ENCODE measurements at regions not wholly inside any gene's neighbourhood (a gene's known extent, or its start where the extent isn't known, plus 50 kb on each side); places are given as distances from the start of the nearest gene placed in this dataset.

DNA sequence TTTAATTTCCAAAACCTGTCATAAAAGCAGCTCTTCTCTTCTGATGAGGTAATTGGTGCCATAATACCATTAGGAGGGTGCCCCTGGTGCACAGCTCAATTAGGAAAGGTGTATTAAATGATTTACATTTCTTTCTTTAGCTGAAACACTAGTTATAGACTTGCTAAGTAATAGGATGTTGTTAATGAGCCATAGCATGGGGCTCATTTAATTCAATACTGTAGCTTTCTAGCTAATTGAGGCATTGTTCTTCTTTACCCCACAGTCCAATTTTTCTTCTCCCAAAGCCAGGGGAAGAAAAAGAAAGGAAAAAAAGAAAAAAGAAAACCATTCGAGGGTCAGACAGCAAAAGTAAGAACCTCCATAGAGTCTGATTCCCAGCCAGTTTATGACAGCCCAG lies 164.0 kb upstream of the HES1 start:
- H3K4me1 ChIP-seq (ENCODE audit: control insufficient read depth in 4 of 4, insufficient read depth in 4 of 4, low read length in 3 of 4), result peaks cover 0 to 11% (median 4%) of the 10 kb centered on the region in 4 donors
- no peaks in the 10 kb centered on the region for H3K36me3 ChIP-seq (ENCODE audit: control insufficient read depth in 4 of 4, insufficient read depth in 3 of 4, low read depth in 1 of 4, low read length in 3 of 4)
- H3K9ac ChIP-seq (ENCODE audit: low read depth in 1 of 2, low read length in 2 of 2), result no peak overlapping the region
- no peaks in the 10 kb centered on the region for H3K9me3 ChIP-seq (ENCODE audit: control insufficient read depth in 4 of 4, low read length in 3 of 4)
- H3K27ac ChIP-seq (ENCODE audit: low read depth in 1 of 2, low read length in 2 of 2), result no peak overlapping the region
- WGBS, result 90% methylated on average over 1 of the region's 1 CpG
- no peaks in the 10 kb centered on the region for H3K27me3 ChIP-seq (ENCODE audit: control insufficient read depth in 4 of 4, insufficient read depth in 4 of 4, low read length in 3 of 4)
- TF ChIP-seq YY1 (IDR thresholded peaks at IDR 0.05) (no peak), SP1 (IDR thresholded peaks at IDR 0.05) (no peak), NR2F2 (IDR thresholded peaks at IDR 0.05) (no peak), GABPA (IDR thresholded peaks at IDR 0.05 in 1 of 2, conservative IDR thresholded peaks at IDR 0.05 in 1 of 2) (no peak), JUND (IDR thresholded peaks at IDR 0.05) (no peak), EGR1 (IDR thresholded peaks at IDR 0.05; ENCODE audit: low read depth in 2 of 2) (no peak), HNF4A (conservative IDR thresholded peaks at IDR 0.05) (no peak), TAF1 (conservative IDR thresholded peaks at IDR 0.05) (no peak), RAD21 (IDR thresholded peaks at IDR 0.05) (no peak)
- TF ChIP-seq, protein P1, sequence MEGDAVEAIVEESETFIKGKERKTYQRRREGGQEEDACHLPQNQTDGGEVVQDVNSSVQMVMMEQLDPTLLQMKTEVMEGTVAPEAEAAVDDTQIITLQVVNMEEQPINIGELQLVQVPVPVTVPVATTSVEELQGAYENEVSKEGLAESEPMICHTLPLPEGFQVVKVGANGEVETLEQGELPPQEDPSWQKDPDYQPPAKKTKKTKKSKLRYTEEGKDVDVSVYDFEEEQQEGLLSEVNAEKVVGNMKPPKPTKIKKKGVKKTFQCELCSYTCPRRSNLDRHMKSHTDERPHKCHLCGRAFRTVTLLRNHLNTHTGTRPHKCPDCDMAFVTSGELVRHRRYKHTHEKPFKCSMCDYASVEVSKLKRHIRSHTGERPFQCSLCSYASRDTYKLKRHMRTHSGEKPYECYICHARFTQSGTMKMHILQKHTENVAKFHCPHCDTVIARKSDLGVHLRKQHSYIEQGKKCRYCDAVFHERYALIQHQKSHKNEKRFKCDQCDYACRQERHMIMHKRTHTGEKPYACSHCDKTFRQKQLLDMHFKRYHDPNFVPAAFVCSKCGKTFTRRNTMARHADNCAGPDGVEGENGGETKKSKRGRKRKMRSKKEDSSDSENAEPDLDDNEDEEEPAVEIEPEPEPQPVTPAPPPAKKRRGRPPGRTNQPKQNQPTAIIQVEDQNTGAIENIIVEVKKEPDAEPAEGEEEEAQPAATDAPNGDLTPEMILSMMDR (IDR thresholded peaks at IDR 0.05; ENCODE audit: low read depth, low read length, missing input control), result no peak
- TF ChIP-seq, protein P2, sequence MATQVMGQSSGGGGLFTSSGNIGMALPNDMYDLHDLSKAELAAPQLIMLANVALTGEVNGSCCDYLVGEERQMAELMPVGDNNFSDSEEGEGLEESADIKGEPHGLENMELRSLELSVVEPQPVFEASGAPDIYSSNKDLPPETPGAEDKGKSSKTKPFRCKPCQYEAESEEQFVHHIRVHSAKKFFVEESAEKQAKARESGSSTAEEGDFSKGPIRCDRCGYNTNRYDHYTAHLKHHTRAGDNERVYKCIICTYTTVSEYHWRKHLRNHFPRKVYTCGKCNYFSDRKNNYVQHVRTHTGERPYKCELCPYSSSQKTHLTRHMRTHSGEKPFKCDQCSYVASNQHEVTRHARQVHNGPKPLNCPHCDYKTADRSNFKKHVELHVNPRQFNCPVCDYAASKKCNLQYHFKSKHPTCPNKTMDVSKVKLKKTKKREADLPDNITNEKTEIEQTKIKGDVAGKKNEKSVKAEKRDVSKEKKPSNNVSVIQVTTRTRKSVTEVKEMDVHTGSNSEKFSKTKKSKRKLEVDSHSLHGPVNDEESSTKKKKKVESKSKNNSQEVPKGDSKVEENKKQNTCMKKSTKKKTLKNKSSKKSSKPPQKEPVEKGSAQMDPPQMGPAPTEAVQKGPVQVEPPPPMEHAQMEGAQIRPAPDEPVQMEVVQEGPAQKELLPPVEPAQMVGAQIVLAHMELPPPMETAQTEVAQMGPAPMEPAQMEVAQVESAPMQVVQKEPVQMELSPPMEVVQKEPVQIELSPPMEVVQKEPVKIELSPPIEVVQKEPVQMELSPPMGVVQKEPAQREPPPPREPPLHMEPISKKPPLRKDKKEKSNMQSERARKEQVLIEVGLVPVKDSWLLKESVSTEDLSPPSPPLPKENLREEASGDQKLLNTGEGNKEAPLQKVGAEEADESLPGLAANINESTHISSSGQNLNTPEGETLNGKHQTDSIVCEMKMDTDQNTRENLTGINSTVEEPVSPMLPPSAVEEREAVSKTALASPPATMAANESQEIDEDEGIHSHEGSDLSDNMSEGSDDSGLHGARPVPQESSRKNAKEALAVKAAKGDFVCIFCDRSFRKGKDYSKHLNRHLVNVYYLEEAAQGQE (IDR thresholded peaks at IDR 0.05), result no peak
- TF ChIP-seq, protein P3, sequence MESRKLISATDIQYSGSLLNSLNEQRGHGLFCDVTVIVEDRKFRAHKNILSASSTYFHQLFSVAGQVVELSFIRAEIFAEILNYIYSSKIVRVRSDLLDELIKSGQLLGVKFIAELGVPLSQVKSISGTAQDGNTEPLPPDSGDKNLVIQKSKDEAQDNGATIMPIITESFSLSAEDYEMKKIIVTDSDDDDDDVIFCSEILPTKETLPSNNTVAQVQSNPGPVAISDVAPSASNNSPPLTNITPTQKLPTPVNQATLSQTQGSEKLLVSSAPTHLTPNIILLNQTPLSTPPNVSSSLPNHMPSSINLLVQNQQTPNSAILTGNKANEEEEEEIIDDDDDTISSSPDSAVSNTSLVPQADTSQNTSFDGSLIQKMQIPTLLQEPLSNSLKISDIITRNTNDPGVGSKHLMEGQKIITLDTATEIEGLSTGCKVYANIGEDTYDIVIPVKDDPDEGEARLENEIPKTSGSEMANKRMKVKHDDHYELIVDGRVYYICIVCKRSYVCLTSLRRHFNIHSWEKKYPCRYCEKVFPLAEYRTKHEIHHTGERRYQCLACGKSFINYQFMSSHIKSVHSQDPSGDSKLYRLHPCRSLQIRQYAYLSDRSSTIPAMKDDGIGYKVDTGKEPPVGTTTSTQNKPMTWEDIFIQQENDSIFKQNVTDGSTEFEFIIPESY (IDR thresholded peaks at IDR 0.05), result no peak
- TF ChIP-seq, protein P4, sequence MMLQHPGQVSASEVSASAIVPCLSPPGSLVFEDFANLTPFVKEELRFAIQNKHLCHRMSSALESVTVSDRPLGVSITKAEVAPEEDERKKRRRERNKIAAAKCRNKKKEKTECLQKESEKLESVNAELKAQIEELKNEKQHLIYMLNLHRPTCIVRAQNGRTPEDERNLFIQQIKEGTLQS (IDR thresholded peaks at IDR 0.05), result no peak
- no peak overlapping the region for H3K4me3 ChIP-seq (ENCODE audit: low read depth in 1 of 3, low read length in 3 of 3)
- no peak for DNase-seq (ENCODE audit: low spot score)

DNA sequence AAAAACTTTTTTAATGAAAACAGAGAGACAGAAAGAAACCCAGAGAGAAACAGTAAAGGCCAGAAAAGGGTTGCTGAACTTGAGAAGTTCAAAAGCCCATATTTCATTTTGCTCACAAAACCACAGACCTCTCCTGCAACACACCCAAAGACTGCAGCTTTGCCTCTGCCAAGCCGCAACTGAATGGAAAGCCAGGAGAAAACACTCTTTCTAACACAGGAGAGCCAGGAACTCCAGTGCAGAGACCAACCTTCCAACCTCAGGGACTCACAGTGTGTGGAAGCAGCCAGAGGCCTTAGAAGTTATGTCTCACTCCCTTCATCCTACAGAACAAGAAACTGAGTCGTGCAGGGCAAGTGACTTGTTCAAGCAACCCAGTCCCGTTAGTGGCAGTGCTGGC lies 163.1 kb upstream of the HES1 start:
- 97% methylated on average over 3 of the region's 3 CpGs for WGBS
- no peak for TF ChIP-seq RXRA (IDR thresholded peaks at IDR 0.05)
- TF ChIP-seq GABPA (IDR thresholded peaks at IDR 0.05 in 1 of 2, conservative IDR thresholded peaks at IDR 0.05 in 1 of 2), result no peak
- no peak for TF ChIP-seq HNF4G (IDR thresholded peaks at IDR 0.05)
- TF ChIP-seq, protein P3 (IDR thresholded peaks at IDR 0.05), result no peak
- TF ChIP-seq JUND (IDR thresholded peaks at IDR 0.05), result no peak
- no peak for TF ChIP-seq SP1 (IDR thresholded peaks at IDR 0.05)
- TF ChIP-seq, protein P1 (IDR thresholded peaks at IDR 0.05; ENCODE audit: low read depth, low read length, missing input control), result no peak
- TF ChIP-seq FOXA1 (IDR thresholded peaks at IDR 0.05), result no peak
- no peak for TF ChIP-seq YY1 (IDR thresholded peaks at IDR 0.05)
- no peak for TF ChIP-seq TAF1 (conservative IDR thresholded peaks at IDR 0.05)
- TF ChIP-seq HNF4A (conservative IDR thresholded peaks at IDR 0.05), result no peak
- TF ChIP-seq, protein P4 (IDR thresholded peaks at IDR 0.05), result no peak
- no peak for TF ChIP-seq NR2F2 (IDR thresholded peaks at IDR 0.05)
- TF ChIP-seq EGR1 (IDR thresholded peaks at IDR 0.05; ENCODE audit: low read depth in 2 of 2), result no peak
- TF ChIP-seq, protein P5, sequence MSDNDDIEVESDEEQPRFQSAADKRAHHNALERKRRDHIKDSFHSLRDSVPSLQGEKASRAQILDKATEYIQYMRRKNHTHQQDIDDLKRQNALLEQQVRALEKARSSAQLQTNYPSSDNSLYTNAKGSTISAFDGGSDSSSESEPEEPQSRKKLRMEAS (IDR thresholded peaks at IDR 0.05), result no peak

More for the DNA sequence above, 163.1 kb upstream of the HES1 start:
- no peaks in the 10 kb centered on the region for H3K27me3 ChIP-seq (ENCODE audit: control insufficient read depth in 4 of 4, insufficient read depth in 4 of 4, low read length in 3 of 4)
- H3K4me3 ChIP-seq (ENCODE audit: low read depth in 1 of 3, low read length in 3 of 3), result no peak overlapping the region
- no peaks in the 10 kb centered on the region for H3K9me3 ChIP-seq (ENCODE audit: control insufficient read depth in 4 of 4, low read length in 3 of 4)
- H3K27ac ChIP-seq (ENCODE audit: low read depth in 1 of 2, low read length in 2 of 2), result no peak overlapping the region
- H3K4me1 ChIP-seq (ENCODE audit: control insufficient read depth in 4 of 4, insufficient read depth in 4 of 4, low read length in 3 of 4), result peaks cover 0 to 11% (median 4%) of the 10 kb centered on the region in 4 donors
- no peak overlapping the region for H3K9ac ChIP-seq (ENCODE audit: low read depth in 1 of 2, low read length in 2 of 2)
- DNase-seq (ENCODE audit: low spot score), result no peak
- no peaks in the 10 kb centered on the region for H3K36me3 ChIP-seq (ENCODE audit: control insufficient read depth in 4 of 4, insufficient read depth in 3 of 4, low read depth in 1 of 4, low read length in 3 of 4)

Measured in liver (tissue), 8 donors.